ENCODE measurements at regions not wholly inside any gene's neighbourhood (a gene's known extent, or its start where the extent isn't known, plus 50 kb on each side); places are given as distances from the start of the nearest gene placed in this dataset.
"Not testable (repeated sequence)": the region's sequence is repeated elsewhere in the genome, so short reads cannot be mapped to it uniquely, and the experiment has no call there.

DNA sequence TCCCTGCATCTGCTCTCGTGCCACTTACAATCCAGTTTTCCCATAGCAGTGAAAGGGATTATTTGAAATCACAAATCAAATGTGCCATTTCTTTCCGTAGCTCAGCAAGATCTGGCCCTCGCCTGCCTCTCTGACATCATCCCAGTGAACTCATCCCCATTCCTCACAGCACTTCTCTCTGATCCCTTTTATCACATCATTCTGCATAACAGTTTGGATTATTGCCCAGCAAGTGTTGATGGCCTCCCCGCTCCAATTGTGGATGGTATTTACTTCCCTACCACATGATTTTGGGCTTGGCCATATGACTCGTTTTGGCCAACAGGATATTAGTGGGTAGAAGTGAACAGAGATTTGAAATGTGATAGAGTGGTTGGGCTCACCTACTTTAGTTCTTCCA, 185.0 kb downstream of the NPIPA7 start:
- not testable (repeated sequence) for DNase-seq

DNA sequence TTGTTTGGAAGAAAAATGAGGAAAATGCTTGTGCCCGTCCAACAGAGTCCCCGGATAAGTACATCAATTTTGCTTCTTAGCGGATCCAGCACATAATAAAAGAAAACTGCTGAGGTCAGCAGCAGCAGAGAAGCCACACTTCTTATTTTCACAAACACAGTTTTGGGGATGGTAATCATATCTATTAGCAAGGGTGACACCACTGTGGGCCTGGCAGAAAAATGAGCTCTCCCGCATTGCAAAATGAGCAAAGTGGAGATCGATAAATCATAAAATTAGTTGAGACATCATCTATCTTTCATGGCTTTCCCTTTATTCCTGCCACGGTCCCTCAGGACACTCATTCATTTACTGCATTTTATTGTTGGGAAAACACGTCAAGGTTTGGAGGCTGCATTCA, 186.4 kb downstream of the NPIPA7 start:
- not testable (repeated sequence) for DNase-seq

DNA sequence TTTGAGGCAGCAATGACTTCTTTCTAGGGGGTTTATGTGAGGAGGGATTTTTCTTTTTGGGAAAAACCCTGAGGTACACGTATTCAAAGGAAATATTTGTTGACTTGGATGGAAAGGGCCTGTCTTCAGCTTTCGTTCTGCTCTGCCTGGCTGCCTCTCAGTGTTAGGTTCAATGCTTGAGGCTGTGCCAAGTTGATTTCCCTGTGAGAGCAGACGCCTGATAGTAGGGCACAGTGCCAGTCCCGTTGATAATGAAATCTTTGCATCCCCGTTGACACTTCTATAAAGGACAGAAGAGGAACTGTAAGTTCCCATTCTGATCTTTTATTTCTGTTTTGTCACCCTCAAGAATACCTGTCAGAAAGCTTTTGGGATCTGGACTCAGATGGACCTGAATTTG, 191.1 kb downstream of the NPIPA7 start:
- not testable (repeated sequence) for DNase-seq

DNA sequence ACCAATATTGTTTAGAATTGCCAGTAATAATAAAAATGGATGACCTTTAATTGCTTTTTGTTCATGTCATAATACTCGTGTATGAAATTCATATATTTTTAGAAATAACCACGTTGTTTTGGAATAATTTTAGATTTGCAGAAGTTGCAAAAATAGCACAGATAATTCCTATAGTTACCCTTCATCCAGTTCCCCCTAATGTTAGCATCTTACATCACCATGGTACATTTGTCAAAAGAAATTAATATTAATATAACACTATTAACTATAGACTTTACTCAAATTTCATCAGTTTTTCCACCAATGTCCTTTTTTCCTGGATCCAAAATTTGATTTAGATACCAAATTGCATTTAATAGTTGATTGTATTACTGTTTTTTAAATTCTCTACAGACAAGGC, 191.9 kb downstream of the NPIPA7 start:
- not testable (repeated sequence) for DNase-seq

DNA sequence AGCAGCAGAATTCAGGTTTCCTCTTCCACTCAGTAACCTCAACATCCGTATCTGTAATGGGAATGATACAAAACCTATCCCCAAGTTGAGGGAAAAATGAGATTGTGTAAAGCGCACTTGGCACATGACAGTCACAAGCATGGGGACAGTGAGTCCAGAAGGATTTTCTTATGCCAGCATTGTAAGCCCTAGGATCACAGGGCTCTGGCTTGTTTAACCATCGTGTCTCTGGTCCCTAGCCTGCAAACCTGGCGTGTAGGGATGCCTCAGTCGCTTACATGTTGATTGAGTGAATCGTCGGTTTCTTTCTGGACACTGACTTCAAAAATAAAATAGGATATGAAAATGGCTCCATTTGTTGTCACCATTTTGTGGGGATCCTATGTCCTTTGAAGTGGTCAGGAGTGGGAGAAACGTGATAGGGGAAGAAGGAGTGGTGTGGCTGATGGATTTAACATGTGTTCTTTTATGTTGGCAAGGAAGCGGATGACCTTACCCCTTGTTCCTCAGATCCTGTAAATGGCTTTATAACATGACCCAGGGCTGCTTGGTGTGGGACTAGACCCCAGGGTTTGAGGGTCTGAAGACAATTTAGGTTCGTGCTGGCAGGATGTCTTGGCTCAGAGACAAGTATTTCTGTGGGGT, 193.3 kb downstream of the NPIPA7 start:
- not testable (repeated sequence) for DNase-seq

DNA sequence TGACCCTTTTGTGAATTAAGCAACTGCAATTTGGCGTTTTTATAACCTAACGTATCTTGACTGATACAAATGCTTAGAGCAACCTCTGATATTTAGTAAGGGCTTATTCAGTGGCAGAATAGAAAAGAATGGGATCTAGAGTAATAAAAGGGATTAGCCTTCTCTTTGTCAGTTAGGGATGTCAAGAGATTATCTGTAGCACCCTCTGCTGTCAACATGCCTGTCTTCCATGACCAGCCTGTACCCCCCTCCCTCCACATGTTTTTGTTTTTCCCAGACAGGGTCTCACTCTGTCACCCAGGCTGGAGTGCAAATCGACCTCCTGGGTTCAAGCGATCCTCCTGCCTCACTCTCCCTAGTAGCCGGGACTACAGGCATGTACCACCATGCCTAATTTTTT, 198.1 kb downstream of the NPIPA7 start:
- not testable (repeated sequence) for DNase-seq

DNA sequence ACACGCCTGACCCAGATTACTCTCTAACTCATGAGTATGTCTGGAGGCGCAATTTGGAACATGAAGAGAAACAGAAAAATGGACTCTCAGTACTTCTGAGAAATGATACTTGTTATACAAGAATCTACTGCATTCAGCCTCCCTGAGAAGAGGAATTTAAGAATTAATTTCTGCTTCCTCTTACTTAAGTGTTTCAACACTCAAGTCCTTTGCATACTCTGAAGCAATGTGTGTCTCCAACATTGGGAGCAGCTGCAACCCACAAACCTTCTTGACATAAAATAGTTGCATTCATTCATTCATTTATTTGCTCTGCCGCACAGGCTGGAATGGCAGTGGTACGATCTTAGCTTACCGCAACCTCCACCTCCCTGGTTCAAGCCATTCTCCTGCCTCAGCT, 199.8 kb downstream of the NPIPA7 start:
- no peak for DNase-seq

DNA sequence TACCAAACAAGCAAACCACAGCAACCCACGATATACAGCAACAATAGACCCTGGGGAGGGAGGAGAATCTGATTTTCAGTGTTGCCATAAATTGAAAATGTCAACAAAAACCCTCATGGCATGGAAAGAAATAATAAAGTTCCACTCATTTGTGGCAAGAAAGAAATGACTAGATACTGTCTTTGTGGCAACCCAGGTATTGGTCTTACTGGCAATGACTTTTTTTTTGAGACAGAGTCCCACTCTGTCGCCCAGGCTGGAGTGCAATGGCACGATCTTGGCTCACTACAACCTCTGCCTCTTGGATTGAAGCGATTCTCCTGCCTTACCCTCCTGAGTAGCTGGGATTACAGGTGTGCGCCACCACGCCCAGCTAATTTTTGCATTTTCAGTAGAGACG, 204.0 kb downstream of the NPIPA7 start:
- not testable (repeated sequence) for DNase-seq

DNA sequence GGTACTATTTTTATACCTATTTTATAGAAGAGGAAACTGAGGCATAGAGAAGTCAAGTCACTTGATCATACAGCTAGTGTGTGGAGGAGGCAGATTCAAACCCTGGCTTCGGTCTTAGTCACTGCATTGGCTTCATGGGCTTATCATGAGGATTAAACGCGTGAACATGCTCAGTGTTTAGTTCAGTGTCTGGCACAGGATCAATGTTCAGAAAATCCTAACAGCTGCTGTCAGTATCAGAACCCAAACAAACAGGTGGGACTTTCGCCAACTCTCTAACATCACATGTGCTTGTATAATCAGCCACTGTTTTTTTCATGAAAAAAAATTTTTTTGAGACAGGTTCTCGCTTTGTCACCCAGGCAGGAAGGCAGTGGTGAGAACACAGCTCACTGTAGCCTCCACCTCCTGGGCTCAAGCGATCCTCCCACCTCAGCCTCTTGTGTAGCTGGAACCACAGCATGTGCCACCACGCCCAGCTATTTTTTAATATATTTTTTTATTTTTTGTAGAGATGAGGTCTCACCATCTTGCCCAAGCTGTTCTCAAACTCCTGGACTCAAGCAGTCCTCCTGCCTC, 207.2 kb downstream of the NPIPA7 start:
- DNase-seq = not testable (repeated sequence)

DNA sequence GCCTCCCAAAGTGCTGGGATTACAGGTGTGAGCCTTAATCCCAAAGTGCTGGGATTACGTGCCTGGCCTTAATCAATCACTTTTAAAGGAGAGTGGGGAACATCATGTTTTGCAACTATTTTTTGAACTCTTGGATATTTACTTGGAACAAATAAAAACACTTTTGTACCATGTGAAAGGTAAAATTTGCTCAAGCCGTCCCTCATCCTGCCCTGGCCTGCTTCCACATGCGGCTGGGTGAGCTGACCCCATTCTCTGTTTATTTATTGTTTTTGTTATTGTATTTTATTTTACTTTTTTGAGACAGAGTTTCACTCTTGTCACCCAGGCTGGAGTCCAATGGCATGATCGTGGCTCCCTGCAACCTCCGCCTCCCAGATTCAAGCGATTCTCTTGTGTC, 208.0 kb downstream of the NPIPA7 start:
- DNase-seq = not testable (repeated sequence)

DNA sequence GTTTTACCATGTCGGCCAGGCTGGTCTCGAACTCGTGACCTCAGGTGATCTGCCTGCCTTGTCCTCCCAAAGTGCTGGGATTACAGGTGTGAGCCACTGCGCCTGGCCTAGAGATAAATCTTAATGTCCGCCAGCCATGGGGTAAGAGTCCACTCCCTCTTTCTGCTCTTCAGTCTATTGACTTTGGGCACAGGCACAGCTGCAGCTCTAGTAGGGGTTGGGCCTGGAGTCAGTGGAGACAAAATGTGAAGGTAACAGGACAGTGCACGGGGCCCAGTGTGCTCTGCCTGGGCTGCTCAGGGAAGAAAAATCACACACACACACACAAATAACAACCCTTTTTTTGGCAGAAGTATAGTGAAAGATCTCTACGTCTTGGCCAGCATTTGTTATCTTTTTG, 209.5 kb downstream of the NPIPA7 start:
- not testable (repeated sequence) for DNase-seq

DNA sequence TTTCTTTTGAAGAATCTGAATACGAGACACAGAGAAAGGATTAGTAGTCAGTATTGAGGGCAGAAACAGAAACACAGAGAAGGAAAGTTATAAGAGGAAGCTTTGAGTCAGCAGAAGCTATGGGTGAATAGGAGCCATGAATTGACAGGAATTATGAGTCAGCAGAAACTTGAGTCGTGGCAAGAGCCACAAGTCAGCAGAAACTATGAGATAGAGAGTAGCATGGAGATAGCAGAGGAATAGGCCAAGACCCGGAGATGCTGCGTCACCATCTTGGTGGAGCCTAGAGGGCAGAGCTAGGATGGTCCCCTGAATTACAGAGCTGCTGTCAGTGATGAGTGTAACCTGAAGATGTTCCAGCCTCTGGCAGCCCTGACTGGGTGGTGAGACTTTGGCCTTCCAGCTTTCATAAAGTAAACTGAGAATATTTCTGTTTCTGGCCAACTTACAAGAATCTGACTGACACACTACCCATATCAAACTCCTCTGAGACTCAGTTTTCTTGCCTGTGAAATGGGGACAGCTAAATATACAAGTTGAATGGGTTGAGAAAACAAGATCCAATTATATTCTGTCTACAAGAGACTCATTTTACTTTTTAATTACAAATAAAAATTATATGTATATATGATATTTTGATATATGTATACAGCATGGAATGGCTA, 211.8 kb downstream of the NPIPA7 start:
- DNase-seq = not testable (repeated sequence)

DNA sequence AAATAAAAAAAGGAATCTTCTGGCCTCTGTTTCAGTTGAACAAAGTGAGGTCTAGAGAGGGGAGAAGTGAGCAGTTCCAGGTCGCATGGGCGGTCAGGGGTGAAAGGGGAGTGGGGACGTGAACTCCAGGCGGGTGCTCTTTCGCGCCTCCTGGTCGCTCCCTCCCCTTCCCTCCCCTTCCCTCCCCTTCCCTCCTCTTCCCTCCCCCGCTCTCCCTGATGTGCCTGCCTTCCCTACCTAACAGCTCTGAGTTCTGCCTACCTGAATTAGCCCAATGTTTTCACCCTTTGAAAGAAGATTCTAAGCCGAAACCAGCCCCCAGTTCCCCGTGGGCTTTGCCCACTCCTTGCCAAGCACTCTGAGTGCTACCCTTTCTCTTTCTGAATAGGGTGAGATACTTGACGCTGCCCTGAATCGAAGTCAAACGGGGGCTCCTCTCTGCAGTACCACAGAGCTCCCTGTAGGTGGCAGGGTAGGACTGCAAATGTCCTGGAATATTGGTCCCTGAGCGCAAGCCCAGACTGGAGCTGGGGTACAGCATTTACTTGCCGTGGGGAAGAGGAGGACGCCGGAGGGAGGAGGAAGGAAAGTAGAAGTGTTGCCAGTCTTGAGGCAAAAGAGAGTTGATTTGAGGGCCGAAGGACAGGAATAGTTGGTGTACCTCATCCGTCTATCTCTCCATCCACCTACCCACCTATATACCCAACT, 214.4 kb downstream of the NPIPA7 start:
- DNase-seq = peak in 1 of 2 experiments; percentile 14

DNA sequence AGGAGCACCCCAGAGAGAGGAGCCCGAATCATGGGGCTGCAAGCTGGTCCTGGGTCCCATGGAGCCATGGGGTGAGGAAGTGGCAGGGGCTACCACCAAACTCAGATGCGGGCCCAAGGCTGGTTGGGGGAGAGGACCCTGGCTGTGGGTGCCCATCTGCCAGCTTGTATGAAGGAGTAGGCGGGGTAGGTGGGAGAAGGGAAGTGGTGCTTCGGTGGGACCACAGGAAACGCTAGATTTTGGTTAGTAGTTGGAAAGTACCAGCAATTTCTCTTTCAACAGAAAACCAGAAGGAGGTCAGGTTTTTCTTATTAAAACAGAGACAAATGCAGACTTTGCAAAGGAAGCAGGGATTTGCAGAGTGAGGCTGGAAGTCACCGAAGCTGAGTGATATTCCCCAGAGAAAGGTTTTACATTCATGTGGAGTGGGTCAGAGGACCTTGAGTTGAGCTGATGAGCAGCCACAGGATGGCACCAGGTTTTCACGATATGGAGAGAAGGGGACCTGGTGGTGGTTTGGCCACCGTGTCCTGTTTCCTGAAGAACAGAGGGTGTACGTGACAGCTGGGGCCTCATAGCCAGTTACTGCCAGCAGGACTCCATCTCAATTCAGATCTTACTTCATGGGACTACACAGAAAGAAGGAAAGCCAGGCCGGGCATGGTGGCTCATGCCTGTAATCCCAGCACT, 216.2 kb downstream of the NPIPA7 start:
- DNase-seq = not testable (repeated sequence)

DNA sequence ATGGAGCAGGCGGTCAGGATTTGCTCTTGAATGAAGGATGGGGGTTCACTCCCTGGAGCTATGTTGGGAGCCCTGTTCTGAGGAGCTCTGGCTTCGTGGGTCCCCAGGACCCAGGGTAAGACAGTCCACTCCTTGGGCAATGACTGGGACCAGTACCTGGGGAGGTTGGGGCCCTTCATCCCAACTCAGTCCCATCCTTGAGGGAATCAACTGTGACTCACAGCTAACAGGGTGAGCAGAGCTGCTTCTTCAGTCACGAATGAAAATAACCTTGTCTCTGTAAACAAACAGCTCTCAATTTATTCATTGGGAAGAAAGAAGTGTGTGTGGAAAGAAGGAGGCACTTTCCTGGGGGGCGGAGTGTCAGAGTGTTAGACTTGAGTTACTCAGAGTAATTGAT, 222.3 kb downstream of the NPIPA7 start:
- not testable (repeated sequence) for DNase-seq

DNA sequence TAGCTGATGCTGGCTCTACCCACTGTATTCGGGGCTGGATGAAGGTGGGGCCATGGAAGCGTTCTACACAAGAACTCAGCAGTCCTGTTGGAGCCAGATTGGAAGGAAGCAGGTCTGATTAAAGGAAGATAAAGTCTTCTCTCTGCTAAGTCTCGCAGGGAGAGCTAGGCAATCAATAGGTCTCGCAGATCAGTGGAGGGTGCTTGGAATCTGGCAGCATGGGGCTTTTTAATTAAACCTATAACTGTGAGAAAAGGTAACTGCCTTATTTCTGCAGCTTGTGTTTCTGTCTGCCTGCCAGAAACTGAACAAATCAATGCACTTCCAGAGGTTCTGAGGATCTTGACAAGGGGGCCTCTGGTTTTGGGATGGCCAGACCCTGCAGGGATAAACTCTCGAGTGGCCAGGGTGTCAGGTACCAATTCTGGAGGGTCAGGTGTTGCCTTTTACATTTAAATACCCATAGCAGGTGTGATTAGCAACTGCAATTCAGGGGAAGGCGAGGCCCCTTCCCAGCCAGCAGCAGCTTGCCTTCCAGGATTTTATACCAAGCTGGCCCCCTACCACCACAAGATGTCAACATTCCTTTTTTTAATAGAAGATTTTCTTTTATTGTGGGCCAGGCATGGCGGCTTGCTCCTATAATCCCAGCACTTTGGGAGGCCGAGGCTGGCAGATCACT, 228.6 kb downstream of the NPIPA7 start:
- not testable (repeated sequence) for DNase-seq

DNA sequence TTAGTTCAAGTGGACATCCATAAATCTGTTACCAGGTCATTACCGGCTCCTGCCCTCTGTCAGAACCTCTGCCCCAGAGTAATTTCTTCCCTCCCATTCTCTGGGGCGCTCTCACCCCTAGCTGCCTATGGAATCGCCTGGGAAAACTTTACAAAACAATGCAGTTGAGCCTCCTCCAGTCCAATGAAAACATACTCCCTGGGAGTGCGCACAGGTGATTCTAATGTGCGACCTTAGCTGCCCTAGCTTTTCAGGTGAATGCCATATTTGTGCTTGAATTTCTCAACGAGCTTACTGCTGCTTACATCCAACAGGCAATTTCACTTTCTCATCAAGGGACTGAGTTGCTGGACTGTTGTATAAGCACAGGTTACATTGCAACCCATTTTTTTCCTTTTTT, 230.7 kb downstream of the NPIPA7 start:
- DNase-seq = not testable (repeated sequence)

DNA sequence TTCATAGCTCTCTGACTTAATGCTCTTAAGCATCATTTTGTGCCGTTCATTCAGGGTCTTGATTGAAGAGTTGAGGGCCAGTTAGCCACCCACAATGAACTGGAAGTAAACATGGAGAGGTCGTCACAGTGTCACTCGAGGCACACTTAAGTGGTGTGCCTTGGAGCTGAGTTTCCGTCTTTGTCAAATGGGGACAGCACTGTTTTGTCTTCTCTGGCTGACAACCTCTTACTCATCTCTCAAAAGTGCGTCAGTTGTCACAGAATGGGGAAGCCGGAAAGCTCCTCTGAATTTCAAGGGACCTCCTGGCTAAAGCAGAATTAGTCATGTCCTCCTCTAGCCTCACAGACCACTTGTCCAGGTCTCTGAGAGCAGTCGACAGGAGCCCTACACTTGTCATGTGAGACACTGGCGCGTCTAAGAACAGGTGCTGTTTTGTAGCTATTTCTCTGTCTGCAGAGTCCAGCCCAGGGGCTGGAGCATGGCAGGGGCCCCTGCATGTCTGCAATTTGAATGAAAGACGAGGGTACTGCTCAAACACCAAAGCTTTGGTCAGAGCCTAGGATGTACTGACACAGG, 231.5 kb downstream of the NPIPA7 start:
- not testable (repeated sequence) for DNase-seq

DNA sequence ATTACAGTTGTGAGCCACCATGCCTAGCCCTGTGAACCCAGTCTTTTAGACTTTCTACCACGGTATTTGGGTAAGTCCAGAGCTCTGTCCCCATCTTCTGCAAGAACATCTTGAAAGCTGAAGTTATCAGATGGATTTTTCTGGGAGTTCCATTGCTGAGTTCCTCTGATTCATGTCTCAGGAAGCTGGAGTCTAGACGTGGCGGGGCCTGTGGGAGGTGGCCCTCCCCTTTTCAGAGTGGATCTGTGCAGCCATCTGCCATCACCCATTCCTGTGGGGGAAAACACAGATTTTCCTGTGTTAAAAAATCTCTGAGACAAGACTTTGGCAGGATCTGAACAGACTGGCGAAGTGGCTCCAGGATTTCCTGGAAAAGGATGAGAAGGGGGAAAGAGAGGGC, 234.3 kb downstream of the NPIPA7 start:
- DNase-seq = not testable (repeated sequence)

DNA sequence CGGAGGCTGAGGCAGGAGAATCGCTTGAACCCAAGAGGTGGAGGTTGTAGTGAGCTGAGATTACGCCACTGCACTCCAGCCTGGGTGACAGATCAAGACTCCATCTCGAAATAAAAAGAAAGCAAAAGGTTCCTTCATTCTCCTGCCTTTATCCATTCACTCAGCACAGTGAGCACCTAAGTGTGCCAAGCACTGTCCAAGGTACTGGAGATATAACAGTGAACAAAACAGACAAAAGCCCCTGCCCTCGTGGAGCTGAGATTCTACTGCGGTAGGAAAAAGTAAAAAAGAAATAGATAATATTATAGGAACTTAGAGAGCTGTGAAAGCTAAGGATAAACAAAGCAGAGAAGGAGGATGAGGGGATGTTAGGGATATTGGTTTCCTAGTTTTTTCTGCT, 235.5 kb downstream of the NPIPA7 start:
- DNase-seq = not testable (repeated sequence)

DNA sequence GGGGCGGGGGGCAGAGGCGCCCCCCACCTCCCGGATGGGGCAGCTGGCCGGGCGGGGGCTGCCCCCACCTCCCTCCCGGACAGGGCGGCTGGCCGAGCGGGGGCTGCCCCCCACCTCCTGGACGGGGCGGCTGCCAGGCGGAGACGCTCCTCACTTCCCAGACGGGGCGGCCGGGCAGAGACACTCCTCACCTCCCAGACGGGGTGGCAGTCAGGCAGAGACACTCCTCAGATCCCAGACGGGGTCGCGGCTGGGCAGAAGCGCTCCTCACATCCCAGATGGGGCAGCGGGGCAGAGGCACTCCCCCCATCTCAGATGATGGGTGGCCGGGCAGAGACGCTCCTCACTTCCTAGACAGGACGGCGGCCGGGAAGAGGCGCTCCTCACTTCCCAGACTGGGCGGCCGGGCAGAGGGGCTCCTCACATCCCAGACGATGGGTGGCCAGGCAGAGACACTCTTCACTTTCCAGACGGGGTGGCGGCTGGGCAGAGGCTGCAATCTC, 240.1 kb downstream of the NPIPA7 start:
- not testable (repeated sequence) for DNase-seq

DNA sequence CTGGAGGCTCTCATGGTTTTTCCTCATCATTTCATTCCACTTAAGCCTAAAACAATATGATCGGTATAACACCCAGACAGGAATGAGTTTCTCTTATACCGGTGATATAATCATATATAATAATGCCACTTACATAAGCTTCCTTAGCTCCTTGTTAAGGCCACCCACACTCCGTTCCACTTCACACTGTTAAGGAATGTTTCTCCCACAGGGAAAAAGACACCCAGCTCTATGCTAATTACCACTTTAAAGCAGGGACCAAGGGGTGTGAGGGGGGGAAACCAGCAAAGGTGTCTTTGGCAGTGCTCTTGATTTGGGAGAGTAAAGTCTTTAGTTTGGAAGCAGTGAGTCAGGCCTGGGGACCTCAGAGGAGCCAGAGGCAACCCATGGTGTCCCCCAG, 245.4 kb downstream of the NPIPA7 start:
- DNase-seq = not testable (repeated sequence)

Data from Kasumi-1 (cell line).